UCSD-AML1 (cell line): ENCODE measurements at regions not wholly inside any gene's neighbourhood (a gene's known extent, or its start where the extent isn't known, plus 50 kb on each side); places are given as distances from the start of the nearest gene placed in this dataset.

Experiments
- DNase-seq: peaks from one replicate; lab custom pipeline; 2025; ENCODE audit not compliant: unreplicated experiment; lab: John Stamatoyannopoulos, UW

DNA sequence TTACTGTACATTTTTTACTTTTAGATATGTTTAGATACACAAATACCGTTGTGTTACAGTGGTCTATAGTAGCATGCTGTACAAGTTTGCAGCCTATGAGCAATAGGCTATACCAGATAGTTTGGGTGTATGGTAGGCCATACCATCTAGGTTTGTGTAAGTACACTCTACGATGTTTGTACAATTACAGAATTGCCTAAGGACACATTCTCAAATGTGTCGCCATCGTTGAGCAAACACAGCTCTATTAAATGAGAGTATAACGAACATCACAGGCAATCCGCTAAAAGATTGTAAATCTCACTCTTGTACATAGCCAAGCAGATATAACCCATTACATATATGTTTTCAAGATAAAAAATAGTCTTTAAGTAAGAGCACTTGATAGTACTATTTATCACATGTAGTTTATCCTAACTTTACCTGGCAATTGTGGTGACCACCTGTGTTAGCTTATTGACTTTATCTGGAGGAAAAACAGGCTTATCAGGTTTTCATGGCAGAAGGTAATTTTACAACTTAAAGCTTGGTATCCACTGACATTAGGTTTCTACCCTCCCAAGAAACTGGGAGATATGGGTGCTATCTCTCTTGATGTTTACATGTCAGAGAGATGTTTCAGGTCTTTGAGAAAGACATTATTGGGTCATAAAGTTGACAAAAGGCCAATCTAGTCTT, 898.7 kb downstream of the NSUN3 start:
- no peak for DNase-seq

DNA sequence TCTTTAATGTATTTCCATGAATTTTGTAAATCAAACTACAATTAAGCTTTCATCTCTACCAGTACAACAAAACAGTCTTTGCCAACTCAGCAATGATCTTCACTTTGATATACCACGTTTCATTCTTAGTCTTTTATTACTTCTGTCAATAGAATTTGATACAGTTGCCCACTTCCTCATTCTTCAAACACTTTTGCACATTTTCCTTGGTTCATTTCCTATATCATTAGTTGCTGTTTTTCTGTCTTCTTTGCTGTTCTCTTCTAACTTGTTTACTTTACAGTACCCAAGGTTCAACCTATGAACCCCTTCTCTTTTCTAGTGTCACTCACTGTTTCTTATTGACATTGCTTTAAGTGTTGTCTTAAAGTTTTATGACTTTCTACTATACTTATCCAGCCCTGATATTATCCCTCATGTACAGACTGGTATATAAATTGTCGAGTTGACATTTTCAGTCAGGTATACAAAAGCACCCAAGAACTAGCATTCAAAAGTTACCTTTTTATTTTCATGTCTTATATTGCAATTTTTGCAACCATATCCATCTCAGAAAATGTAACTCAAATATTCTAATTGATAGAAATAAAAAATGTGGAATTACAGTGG, 903.1 kb downstream of the NSUN3 start:
- DNase-seq: no peak

DNA sequence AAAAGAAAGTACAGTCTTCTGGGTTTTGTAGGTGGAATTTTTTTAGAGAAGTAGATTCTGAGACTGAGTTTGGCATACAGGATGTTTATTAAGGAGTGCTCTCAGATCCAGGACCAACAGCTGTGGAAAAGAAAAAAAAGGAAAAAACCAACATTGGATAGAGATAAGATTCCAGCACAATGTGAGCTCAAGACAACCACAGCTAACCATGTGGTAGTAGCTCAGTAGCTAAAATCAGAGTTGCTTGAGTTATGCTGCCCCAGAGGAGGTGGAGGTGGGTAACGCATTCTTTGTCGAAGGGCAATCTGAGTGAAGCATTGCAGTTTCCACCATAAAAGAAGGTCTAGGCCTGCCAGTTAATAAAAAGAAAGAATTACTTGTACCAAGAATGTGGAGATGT, 904.3 kb downstream of the NSUN3 start:
- DNase-seq: no peak

DNA sequence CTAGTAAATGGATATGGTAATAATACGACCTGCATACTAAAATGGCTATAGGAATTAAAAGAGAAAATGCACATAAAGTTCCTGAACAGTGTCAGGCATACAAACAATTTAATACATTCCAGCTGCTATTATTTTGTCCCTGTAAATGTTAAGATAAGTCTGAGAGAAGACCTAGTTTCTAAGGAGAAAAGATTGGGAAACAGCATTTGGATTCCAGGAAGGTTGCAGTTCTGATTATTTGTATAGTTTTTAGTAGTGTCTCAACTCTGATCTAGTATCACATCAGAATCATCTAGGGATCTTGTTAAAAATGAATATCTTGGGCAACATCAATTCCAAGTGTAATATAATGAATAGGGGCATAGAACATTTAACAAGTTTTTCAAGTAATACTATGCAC, 905.7 kb downstream of the NSUN3 start:
- DNase-seq: no peak

DNA sequence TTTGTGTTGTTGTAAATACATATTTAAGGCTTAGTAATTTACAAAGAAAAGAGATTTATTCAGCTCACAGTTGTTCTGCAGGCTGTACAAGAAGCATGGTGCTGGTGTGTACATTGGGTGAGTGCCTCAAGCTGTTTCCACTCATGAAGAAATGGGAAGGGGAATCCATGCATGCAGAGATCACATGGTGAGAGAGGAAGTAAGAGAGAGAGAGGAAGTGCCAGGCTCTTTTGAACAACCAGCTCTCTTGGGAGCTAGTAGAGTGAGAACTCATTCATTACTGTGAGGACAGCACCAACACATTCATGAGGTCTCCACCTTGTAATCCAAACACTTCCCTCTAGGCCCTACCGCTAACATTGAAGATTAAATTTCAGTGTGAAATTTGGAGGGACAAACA, 909.2 kb downstream of the NSUN3 start:
- no peak for DNase-seq

DNA sequence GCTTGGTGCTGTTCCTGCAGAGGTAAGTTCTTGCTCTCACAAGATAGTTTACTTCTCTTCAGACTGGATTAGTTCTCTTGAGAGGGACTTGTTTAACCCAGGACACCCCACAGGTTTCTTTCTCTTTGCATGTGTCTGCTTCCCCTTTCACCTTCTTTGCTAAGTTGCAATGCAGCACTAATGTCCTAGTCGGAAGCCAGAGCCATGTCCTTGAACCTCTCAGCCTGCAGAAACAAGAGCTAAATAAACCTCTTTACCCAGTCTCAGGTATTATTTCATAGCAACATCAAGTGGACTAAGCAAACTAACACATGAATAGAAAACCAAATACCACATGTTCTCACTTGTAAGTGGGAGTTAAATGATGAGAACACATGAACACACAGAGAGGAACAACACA, 915.2 kb downstream of the NSUN3 start:
- no peak for DNase-seq

DNA sequence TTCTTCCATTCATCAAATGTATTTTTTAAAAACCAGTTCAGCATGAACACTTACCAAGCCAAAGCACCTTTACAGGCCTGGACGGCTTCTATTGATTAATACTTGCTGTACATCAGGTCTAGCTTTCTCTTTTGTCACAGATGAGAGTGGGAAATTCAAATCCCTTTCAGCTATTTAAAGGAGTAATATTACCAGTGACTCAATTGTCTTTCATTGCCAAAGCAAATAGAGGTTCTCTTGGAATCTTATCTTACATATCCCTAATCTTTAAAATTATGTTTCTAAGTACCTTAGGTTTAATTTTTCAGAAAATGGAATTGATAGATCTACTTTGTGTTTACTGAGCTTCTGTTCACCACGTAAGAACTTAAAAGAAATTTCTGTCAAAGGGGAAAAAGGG, 922.9 kb downstream of the NSUN3 start:
- DNase-seq: no peak

DNA sequence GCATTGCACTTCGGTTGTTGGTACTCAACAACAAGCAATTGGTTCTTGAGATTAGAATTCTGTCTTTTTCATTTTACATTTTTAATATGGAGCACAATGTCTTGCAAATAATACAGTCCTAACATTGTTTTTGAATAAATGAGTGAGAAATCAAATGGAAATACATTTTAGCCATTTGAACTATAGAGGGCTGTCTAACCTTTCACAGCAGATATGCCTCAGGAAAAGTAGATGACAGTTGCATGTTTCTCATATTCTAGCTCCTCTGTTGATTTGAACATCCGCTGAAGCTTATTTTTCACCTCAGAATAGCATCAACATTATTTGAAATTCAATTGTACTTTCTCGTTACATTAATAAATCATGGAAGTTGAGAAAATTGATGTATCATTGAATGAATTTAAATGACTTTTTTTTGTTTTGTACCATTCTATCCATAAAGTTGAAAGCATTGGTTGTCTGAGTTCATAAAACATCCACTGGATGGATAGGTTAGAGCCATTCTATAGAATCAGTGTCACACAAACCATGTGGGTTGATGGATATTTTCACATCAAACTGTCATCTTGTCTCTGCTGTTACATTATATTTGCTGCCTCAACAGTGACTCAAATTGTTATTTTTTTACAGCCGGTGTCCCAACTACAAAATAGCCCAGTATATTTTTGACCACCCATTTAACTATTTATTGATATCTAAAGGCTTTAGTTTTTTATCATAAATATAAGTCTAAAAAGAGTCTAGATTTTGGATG, 928.3 kb downstream of the NSUN3 start:
- DNase-seq: no peak

DNA sequence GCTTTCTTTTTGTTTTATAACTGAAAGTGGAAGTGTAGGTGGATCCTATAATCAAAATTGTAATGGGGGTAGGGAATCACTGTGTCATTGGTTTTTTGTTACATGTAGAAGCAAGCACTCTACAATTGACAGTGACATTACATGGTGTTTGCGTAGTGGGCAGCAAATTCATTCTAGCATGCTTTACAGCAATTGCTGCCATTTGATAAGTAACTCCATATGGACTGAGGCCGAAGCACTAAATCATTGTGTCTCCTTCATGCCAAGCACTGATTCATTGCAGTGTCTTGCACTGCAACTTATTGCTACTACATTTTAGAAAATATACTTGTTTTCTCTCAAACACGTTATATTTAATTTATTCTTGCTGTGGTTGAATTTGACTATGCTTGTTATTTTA, 933.9 kb downstream of the NSUN3 start:
- no peak for DNase-seq

DNA sequence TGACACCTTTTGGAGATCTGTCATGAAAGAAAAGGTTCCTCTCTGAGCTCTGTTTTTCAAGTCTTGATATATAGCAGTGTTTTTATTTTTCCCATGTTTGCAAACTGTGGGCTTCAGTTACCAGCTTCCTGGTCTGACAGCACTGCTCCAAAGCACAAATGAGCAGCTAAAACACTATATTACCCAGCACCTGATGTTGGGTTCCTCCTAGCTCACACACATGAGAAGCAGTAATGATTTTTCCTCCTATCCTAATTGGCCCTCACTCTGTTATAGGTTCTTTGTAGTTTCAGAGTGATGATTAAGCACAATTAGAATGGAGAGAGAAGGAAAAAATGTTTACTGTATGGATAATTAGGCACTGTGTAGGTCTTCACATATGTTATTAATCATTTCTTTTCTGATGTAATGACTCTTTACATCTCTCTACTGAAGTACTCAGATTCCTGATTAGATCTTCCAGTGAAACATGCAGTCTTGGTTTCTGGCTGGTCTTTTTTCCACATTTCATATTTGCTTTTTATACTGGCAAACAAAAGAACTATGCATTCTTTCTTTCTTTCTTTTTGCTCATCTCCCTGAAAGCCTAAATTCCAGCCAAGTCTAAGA, 939.7 kb downstream of the NSUN3 start:
- DNase-seq: no peak

DNA sequence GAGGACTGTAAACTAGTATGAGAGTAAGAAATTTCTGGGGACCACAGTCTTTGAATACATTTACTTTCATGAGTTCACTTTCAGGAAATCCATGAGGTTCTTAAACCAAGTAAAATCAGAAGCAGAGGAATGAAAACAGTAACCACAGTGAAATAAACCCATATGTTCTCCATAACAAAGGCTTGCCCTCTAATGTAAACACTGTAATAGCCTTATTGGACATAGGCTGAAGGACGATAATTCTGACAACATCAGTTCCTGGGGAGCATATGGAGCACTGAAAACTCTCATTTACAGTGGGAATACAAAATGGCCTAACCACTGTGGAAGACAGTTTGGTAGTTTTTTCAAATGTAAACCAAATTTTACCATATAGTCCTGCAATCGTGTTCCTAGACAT, 965.8 kb downstream of the NSUN3 start:
- no peak for DNase-seq

DNA sequence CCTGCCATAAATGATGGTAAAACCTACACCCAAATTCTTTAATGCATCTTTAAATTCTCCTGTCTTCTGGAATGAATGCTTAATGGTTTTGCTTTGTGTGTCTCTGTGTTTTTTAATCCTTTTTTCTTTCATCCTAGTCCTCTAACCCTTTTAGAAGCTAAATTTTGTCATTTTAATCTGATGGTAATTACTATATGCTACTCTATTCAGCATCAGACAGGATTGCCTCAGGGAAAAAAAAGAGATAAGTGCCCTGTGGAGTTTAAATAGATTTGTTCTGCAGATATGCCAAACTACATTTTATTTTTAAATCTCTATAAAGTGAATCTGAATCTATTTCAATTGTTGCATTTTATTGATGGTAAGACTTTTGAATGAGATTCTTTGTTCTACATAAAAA, 966.8 kb downstream of the NSUN3 start:
- no peak for DNase-seq

DNA sequence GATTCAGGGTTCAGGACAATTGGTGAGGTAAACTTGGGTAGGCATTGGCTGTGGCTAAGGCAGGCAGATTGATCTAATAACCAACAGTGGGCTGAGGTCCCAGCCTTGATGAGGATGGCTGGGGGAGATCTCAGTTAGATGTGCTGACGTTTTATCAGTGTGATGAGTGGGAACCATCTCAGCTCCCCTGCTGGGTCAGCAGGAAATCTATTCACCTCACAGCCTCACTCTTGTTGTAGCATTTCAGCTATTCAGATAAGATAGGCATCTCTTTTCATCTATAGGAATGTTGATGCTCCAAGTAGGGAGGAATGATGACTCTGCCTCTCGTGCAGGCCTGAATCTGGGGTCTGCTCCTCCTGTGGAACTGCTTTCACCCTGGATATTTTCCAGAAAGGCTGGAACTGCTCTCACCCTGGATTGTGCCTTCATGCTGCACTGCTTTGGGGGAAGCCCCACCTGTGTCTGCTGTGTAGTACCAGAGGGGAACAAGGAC, 973.7 kb downstream of the NSUN3 start:
- no peak for DNase-seq

DNA sequence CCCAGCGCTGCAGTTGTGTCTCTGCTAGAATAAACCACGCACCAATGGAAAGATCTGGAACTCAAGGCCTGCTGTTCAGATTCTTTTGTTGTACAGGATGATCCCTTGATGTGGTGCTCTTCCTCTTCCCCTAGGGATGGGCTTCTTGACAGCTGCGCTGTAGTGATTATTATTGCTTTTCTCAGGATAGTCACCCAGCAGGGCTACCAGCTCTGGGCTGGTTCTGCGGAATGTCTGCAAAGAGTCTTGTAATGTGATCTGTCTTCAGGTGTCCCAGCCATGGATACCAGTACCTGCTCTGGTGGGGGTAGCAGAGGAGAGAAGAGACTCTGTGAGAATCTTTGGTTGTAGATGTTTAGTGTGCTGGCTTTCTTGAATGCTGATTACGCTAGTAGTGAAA, 974.2 kb downstream of the NSUN3 start:
- no peak for DNase-seq

DNA sequence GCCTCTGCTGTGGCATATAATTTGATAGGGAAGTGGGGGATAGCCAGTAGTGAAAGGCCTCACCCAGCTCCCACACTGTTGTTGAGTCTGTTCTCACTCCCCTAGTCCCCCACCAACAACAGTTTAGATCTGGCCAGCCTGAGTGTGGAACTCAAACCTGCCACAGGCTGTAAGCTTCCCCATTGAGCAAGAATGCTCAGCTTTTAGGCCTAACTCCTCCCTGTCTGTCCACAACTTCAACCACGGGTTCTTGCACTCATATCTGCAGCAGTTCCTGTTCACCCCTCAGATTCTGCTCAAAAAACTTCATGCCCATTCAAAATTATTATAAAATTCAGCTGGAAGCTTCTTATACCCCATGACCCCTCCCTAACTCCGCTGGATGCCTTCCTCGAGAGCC, 975.1 kb downstream of the NSUN3 start:
- no peak for DNase-seq

DNA sequence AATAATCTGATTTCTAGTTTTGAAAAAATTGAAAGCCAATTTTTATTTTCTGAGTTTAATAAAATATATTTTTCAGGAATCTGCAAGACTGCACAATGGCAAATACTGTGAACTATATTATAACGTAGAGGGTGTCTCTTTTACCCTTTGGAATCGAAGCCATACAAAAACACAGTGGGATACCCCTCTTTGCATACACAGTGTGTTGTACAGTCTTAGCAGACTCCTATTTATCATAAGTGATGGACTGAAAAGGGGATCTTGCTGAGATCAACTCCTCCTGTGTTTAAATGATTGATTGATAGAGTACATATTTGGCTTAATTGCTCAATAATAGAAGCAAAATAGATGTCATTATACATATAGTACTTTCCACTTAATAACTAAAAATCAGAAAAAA, 981.2 kb downstream of the NSUN3 start:
- no peak for DNase-seq

DNA sequence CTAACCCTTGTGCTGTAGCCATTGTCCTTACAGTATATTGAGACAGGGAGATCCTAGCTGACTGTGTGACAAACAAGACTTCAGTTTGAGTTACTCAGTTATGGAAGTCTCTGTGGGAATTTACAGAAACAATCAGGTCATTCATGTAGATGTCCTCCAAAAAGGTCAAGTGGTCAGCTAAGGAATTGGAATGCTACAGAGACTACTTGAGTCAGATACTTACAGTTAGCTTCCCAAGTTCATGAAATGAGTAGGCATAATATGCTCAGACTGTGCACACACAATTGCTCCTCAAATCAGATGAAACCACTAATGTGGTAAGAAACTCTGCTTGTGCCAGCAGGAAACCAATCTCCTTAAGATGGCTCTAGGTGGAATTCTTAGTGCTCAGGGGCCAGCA, 985.7 kb downstream of the NSUN3 start:
- DNase-seq: no peak

DNA sequence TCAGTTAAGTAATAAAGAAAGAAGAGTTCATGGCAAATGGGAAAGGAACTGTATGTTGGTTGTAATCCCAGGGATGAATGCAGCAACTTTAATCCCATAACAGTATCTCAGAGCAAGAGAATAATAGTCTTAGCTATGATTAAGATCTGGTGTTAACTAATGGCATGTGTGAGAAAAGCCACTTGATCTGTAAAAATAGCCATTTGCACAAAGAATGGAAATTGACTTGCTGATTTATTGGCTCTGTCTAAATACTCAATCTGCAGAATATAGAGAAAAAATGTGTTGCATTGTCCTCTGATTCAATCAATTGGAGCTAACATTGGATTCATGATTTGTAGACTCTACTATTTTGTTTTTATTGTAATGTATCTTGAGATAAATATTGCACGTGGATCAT, 987.0 kb downstream of the NSUN3 start:
- DNase-seq: no peak

DNA sequence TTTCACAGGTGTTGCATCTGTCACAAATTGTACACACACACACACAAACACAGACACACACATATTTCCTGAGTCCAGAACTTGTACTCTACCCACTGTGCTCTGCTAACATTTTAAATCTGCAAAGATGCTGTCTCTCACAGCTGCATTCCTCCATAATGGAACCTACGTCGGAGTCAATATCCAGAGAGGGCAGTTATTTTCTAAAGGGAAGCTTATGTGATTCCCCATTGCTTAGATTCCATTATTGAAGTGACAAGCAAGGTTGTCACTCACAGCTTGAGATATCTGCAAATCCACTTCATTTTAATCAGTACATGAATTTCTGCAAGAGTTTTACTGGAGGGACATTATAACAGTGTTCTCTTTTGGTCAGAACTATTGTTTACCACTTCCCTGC, 992.4 kb downstream of the NSUN3 start:
- no peak for DNase-seq

DNA sequence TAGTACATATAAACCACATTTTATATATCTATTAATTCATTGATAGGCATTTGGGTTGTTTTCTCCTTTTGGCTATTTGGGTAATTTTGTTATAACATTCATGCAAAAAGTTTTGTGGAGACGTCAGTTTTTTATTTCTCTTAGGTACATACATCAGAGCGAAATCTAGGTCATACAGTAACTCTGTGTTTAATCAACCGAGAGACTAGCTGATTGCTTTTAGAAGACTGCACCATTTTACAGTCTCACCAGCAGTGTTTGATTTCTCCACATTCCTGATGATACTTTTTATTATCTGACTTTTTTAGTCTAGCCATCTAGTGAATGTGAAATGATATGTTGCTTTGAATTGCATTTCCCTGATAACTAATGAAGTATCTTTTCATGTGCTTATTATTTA, 1019.3 kb downstream of the NSUN3 start:
- no peak for DNase-seq

DNA sequence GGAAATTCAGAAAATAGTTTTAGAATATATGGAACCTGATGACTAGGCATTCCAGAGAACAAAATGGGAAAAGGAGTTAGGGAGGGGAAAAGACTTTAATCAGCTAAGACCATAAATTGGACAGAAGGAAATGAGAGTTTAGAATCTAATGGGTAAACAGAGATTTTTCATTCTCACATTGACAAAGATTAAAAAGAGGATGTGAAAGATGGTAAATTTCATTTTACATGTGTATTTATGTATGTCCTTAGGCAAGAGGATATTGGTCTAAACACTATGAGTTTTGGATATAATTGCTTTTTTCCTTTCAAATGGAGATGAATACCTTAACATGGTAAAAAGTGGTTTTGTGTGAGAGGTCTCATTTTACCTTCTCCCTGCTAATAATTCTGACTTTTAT, 1021.9 kb downstream of the NSUN3 start:
- no peak for DNase-seq

DNA sequence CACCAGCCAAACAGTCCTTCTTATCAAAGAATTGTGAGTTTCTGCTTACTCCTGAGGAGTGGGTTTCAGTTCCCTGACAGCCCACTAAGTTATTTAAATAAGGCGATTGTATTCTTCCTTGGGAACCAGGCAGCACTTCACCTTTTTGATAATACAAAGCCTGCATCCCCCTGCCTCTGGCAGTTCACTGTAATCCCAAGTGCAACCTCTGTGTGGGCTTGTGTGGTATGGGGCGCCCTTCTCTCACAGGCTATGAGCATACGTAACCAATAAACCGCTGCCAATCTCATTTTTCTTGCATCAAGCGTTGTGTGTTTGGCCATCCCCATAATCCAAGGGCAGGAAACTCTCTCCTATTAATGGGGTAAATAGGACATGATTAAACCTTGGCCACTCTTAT, 1025.6 kb downstream of the NSUN3 start:
- DNase-seq: no peak
